ENCODE measurements at regions not wholly inside any gene's neighbourhood (a gene's known extent, or its start where the extent isn't known, plus 50 kb on each side); places are given as distances from the start of the nearest gene placed in this dataset.

DNA sequence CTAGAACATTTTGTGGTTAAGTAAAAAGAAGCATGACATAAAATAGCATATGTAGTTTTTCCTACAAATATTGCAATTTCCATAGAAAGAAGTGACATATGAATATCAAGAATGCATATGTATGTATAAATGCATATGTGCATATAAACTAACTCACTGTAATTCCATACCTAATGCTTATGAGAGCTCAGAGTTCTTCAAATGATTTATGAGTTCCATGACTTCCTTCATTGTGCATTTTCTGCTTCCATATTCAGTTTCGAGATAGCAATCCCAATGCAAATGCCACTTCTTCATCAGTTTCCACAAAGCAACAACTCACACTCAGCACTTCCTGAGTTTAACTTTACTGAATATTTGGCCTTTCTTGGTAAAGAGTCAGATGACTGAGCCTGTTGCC, 1744.3 kb upstream of the MIR17HG start:
- TF ChIP-seq POLR2A (IDR thresholded peaks at IDR 0.05; ENCODE audit: low read length), result no peak
- TF ChIP-seq GATA1 (IDR thresholded peaks at IDR 0.05; ENCODE audit: low read depth, low read length), result no peak

All from erythroblast (primary cell).